Activated T-helper 1 cell treated with anti-CD3 and anti-CD28 coated beads, Interleukin-12 subunit alpha, Interleukin-12 subunit beta, Interleukin-2, Interleukin-4 antibody, amounts not matched to agents 30 ng/mL and 10 ng/mL and 1 ng/mL, durations not matched to agents 14 hours and 24 hours and 36 hours (primary cell): ENCODE measurements at regions not wholly inside any gene's neighbourhood (a gene's known extent, or its start where the extent isn't known, plus 50 kb on each side); places are given as distances from the start of the nearest gene placed in this dataset.
"Not testable (repeated sequence)": the region's sequence is repeated elsewhere in the genome, so short reads cannot be mapped to it uniquely, and the experiment has no call there.

Experiments
- DNase-seq: peaks from one replicate; pipeline ENCODE4 v3.0.0; 2021; ENCODE audit warnings: low spot score
- H3K27ac Mint-ChIP-seq: one replicate; pipeline ENCODE4 v1.8.0; 2021; ENCODE audit warnings: mild to moderate bottlenecking, mixed read lengths
- H3K27me3 Mint-ChIP-seq: one replicate; pipeline ENCODE4 v1.8.0; 2022; ENCODE audit warnings: mild to moderate bottlenecking, moderate library complexity, mixed read lengths; ENCODE audit not compliant: insufficient read depth
- H3K36me3 Mint-ChIP-seq: one replicate; pipeline ENCODE4 v1.8.0; 2021; ENCODE audit warnings: low read depth, mixed read lengths
- H3K4me1 Mint-ChIP-seq: one replicate; pipeline ENCODE4 v1.8.0; 2021; ENCODE audit warnings: low read depth, mixed read lengths
- H3K4me3 Mint-ChIP-seq: one replicate; pipeline ENCODE4 v1.8.0; 2021; ENCODE audit warnings: mild to moderate bottlenecking, moderate library complexity, mixed read lengths
- H3K9me3 Mint-ChIP-seq: one replicate; pipeline ENCODE4 v1.8.0; 2021; ENCODE audit warnings: mixed read lengths
- intact Hi-C: fragments of 100-400 bp; cut with micrococcal nuclease; formaldehyde crosslinking; loops from one replicate; pipeline ENCODE4 v1.15.1; 2024

GRCh38 chr21:6092401-6092800 is 4429.0 kb upstream of the TPTE start:
- intact Hi-C loops, H3K9me3 Mint-ChIP-seq, H3K4me1 Mint-ChIP-seq, H3K27ac Mint-ChIP-seq, H3K27me3 Mint-ChIP-seq, DNase-seq, H3K36me3 Mint-ChIP-seq, H3K4me3 Mint-ChIP-seq: not testable (repeated sequence)

DNA sequence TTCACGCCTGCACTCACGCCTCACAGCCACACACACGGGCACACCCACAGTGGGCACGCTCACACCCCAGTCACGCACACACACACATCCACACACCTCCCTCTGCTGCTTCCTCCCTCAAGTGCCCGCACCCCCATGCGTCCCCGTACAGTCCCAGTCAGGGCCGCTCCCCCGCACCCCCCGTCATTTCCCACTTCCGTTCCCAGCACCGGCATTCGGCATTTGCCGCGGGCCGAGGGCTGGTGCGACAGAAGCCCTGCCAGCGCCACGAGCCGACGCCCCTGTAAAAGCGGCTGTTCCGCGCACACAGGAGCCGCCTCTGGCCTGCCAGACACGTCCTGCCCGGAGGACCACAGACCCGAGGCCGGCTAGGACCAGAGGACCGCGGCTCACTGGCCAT is 4428.0 kb upstream of the TPTE start:
- H3K4me1 Mint-ChIP-seq, H3K27me3 Mint-ChIP-seq, DNase-seq, H3K27ac Mint-ChIP-seq, intact Hi-C loops, H3K36me3 Mint-ChIP-seq, H3K9me3 Mint-ChIP-seq, H3K4me3 Mint-ChIP-seq: not testable (repeated sequence)

GRCh38 chr21:6093870-6094269 is 4427.5 kb upstream of the TPTE start:
- H3K36me3 Mint-ChIP-seq, H3K4me1 Mint-ChIP-seq, H3K4me3 Mint-ChIP-seq, H3K27me3 Mint-ChIP-seq, DNase-seq, H3K9me3 Mint-ChIP-seq, intact Hi-C loops, H3K27ac Mint-ChIP-seq: not testable (repeated sequence)

GRCh38 chr21:6095304-6095703 is 4426.1 kb upstream of the TPTE start:
- H3K27ac Mint-ChIP-seq, DNase-seq, H3K9me3 Mint-ChIP-seq, H3K4me1 Mint-ChIP-seq, H3K36me3 Mint-ChIP-seq, intact Hi-C loops, H3K27me3 Mint-ChIP-seq, H3K4me3 Mint-ChIP-seq: not testable (repeated sequence)

DNA sequence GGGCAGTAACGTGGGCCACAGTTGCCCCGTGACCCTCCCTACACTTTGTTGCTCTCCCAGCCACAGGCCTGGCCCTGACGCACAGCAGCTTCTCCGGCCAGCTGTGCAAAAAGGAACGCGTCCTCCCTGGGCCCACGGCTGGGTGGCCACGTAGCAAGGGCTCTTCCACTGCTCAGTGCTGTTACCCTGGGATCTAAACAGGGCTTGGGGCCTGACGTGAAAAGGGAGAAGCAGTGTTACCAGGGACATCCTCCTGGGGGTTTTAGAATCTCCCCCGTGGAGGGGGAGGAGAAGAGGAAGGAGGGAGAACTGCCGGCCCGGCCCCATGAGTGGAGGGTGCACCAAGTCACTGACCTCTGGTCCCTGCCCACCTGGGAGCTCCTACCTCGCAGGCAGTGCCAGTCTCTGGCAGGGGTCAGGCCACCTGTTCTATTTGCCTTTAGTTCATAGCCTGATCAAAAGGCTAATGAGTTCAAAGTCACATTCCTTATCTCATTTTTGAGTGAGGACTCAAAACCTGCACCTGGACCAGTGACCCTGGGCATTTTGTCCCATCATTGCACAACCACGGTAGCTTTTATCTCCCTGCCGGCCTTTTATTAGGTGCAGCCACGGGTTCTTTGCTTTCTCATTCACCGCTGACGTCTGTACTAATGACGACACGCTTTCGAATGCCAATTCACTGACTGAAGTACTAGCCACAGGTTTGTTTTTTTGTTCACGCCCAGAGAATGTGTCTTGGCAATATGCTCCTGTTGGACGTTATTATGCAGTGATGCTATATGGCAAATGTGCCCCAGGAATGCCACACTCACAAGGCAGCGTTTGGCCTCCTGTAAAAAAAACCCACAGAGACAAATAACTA is 4424.6 kb upstream of the TPTE start:
- H3K4me1 Mint-ChIP-seq, H3K4me3 Mint-ChIP-seq, DNase-seq, H3K27ac Mint-ChIP-seq, intact Hi-C loops, H3K36me3 Mint-ChIP-seq, H3K9me3 Mint-ChIP-seq, H3K27me3 Mint-ChIP-seq: not testable (repeated sequence)

GRCh38 chr21:6097736-6098135 is 4423.6 kb upstream of the TPTE start:
- H3K4me3 Mint-ChIP-seq, H3K27me3 Mint-ChIP-seq, DNase-seq, H3K36me3 Mint-ChIP-seq, intact Hi-C loops, H3K4me1 Mint-ChIP-seq, H3K27ac Mint-ChIP-seq, H3K9me3 Mint-ChIP-seq: not testable (repeated sequence)

GRCh38 chr21:6098191-6098935 is 4423.0 kb upstream of the TPTE start:
- intact Hi-C loops, H3K4me3 Mint-ChIP-seq, H3K9me3 Mint-ChIP-seq, H3K36me3 Mint-ChIP-seq, H3K27ac Mint-ChIP-seq, DNase-seq, H3K4me1 Mint-ChIP-seq, H3K27me3 Mint-ChIP-seq: not testable (repeated sequence)

- H3K36me3 Mint-ChIP-seq, H3K27ac Mint-ChIP-seq, H3K4me1 Mint-ChIP-seq, H3K9me3 Mint-ChIP-seq, H3K27me3 Mint-ChIP-seq, H3K4me3 Mint-ChIP-seq, DNase-seq, intact Hi-C loops: not testable (repeated sequence)
Observed at GRCh38 chr21:6101588-6101987, 4419.8 kb upstream of the TPTE start.

DNA sequence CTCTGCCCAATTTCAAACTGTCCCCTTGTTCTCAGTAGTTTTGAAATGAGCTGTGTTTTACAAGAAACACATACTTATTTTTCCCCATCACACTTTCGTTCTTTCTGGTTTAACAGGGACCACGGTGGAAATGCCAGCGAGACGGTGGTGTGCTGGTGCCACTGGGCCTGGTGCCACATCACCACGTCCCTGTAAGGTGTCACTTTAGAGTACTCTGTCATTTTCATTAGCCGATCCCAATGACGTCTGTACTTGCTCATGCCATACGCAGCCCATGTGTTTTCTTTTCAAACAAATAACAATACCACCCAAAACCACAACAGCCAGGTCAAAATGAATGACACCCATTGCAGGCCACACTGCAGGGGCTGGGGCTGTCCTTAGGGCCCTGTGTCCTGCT is 4416.8 kb upstream of the TPTE start:
- DNase-seq, H3K4me3 Mint-ChIP-seq, H3K9me3 Mint-ChIP-seq, H3K4me1 Mint-ChIP-seq, H3K36me3 Mint-ChIP-seq, H3K27me3 Mint-ChIP-seq, H3K27ac Mint-ChIP-seq, intact Hi-C loops: not testable (repeated sequence)

GRCh38 chr21:6106686-6107567 is 4414.5 kb upstream of the TPTE start:
- DNase-seq, H3K9me3 Mint-ChIP-seq, H3K4me3 Mint-ChIP-seq, H3K27ac Mint-ChIP-seq, H3K27me3 Mint-ChIP-seq, H3K36me3 Mint-ChIP-seq, H3K4me1 Mint-ChIP-seq, intact Hi-C loops: not testable (repeated sequence)

GRCh38 chr21:6108894-6109293 is 4412.5 kb upstream of the TPTE start:
- H3K4me3 Mint-ChIP-seq, H3K27ac Mint-ChIP-seq, intact Hi-C loops, H3K4me1 Mint-ChIP-seq, DNase-seq, H3K36me3 Mint-ChIP-seq, H3K27me3 Mint-ChIP-seq, H3K9me3 Mint-ChIP-seq: not testable (repeated sequence)

DNA sequence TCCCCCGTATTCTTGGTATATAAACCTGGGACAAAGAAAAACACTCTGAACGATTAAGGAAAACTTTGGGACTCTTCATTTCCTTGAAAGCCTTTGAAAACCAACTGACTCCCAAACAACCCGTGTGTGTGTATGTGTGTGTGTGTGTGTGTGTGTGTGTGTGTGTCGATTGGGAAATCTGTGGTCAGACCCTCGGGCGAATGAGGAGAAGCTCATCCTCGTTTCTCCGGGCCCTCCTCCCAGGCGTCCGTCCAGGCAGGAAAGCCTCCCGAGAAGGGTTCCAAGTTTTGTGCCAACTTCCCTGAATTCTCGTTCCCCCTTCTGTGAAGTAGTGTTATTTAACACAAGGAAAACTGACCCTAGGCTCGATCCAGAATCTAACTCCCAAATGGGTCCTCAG is 4411.6 kb upstream of the TPTE start:
- H3K9me3 Mint-ChIP-seq, H3K27ac Mint-ChIP-seq, H3K4me1 Mint-ChIP-seq, H3K27me3 Mint-ChIP-seq, H3K4me3 Mint-ChIP-seq, H3K36me3 Mint-ChIP-seq, DNase-seq, intact Hi-C loops: not testable (repeated sequence)
